ENCODE measurements at regions not wholly inside any gene's neighbourhood (a gene's known extent, or its start where the extent isn't known, plus 50 kb on each side); places are given as distances from the start of the nearest gene placed in this dataset.
A peak's percentile ranks its signal among the peaks of the same experiment; 100 is the strongest.

DNA sequence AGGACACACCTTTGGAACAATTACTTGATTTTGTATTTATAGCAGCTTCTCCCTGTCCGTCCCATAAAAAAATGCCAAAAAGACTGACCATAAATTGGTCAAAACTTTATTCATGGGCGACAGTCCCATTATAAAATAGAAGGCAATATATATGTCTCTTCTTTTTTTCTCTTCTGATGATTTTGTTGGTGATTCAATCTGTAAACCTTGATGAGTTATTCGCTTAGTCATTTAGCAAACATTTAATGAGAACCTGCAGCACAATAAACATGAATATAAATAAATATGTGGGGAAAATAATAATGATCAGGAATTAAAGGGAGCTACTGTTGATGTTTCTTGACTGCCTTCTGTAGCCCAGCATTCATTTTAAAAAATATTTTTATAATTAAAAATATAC, 356.4 kb upstream of the ACTBL2 start:
- TF ChIP-seq ZFX (IDR thresholded peaks at IDR 0.05; ENCODE audit: borderline replicate concordance), result no peak
- TF ChIP-seq, protein P1, sequence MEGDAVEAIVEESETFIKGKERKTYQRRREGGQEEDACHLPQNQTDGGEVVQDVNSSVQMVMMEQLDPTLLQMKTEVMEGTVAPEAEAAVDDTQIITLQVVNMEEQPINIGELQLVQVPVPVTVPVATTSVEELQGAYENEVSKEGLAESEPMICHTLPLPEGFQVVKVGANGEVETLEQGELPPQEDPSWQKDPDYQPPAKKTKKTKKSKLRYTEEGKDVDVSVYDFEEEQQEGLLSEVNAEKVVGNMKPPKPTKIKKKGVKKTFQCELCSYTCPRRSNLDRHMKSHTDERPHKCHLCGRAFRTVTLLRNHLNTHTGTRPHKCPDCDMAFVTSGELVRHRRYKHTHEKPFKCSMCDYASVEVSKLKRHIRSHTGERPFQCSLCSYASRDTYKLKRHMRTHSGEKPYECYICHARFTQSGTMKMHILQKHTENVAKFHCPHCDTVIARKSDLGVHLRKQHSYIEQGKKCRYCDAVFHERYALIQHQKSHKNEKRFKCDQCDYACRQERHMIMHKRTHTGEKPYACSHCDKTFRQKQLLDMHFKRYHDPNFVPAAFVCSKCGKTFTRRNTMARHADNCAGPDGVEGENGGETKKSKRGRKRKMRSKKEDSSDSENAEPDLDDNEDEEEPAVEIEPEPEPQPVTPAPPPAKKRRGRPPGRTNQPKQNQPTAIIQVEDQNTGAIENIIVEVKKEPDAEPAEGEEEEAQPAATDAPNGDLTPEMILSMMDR (IDR thresholded peaks at IDR 0.05), result no peak
- peak overlapping the region; percentile 23; the same call in 1 of the 2 replicates for H3K27ac ChIP-seq

DNA sequence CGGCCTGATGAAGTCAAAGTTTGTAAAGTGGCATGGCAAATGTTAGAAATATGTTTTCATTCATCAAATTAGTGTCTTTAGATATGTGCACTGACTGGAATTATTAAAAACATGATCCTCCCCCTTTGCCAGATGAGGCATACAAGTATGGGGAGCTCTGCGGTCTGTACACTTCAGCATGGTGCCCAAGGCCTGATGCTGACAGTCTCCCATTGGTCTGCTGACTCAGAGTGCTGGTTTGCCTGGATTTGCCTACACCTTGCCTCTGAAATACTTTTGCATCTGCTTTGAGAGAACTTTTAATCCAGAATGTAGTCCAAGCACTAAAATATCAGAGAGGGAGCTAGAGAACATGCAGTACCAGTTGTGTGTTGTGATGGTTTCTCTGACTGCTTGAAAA, 354.3 kb upstream of the ACTBL2 start:
- H3K27ac ChIP-seq, result no peak overlapping the region
- TF ChIP-seq ZFX (IDR thresholded peaks at IDR 0.05; ENCODE audit: borderline replicate concordance), result no peak
- TF ChIP-seq, protein P1 (IDR thresholded peaks at IDR 0.05), result no peak

DNA sequence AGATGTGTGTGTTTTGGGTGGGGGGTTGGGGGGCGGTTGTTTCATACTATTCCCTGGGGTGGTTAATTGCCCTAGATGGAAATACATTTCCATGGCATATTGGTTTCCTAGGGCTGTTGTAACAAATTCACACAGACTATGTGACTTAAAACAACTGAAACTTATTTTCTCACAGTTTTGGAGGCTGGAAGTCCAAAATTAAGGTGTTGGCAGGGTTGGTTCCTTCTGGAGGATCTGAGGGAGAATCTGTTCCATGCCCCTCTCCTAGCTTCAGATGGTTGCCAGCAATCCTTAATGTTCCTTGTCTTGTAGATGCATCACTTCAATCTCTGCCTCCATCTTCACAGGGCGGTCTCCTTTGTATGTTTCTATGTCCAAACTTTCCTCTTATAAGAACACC, 353.7 kb upstream of the ACTBL2 start:
- no peak overlapping the region for H3K27ac ChIP-seq
- TF ChIP-seq, protein P1 (IDR thresholded peaks at IDR 0.05), result no peak
- TF ChIP-seq ZFX (IDR thresholded peaks at IDR 0.05; ENCODE audit: borderline replicate concordance), result no peak

DNA sequence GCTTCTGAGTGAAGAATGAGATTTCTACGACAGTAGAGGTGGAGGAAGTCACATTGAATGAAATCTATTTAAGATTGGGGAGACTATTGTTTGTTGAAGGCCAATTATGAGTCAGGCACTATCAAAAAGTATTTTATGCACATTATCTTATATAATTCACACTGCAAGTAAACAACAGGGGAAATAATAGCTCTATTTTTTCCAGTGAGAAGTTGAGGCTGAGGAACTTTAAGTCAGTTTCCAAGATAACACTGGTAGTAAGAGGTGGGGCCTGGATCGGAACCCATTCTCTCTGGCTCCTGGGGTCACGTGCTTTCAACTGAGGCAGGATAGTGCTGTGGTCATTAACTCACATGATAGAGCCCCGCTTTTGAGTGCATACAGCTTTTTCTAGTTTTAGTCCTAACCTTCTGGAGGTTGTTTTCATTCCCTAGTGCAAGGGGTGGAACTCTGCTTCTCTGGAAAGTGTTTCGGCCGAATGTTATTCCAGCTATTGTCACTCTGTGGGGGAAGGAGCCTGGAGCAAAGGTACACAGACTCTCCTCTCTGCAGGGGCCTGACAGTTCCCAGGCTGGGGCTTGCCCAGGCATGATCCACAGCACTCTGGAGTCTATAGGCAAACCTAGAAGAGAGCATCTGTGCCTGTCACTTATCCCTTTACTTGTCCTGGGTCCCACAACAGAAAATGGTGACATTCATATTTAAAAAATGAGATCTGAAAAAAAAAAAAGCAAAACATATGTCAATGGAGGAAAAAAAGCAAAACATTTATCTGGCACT, 352.4 kb upstream of the ACTBL2 start:
- H3K27ac ChIP-seq, result peak overlapping the region; percentile 18; the same call in 1 of the 2 replicates
- TF ChIP-seq, protein P1 (IDR thresholded peaks at IDR 0.05), result no peak
- no peak for TF ChIP-seq ZFX (IDR thresholded peaks at IDR 0.05; ENCODE audit: borderline replicate concordance)

DNA sequence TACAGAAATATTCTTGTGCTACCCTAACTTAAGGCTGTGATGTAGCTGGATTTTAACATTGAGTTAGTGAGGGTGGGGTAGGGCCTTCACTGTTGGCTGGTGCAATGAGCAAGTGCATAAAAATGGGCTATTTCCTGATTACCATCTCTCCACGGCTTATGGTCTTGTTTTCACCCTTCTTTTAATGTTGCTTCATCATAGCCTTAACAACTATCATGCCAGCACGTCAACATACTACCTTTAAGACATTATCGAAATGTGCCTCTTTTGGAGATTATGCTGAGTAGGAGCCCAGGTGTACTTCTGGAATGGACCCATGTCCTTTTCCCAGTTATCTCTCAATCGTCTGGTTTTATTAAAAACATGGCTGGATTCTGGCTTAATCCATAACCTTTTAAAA, 350.9 kb upstream of the ACTBL2 start:
- H3K27ac ChIP-seq, result no peak overlapping the region
- TF ChIP-seq, protein P1 (IDR thresholded peaks at IDR 0.05), result no peak
- TF ChIP-seq ZFX (IDR thresholded peaks at IDR 0.05; ENCODE audit: borderline replicate concordance), result no peak

DNA sequence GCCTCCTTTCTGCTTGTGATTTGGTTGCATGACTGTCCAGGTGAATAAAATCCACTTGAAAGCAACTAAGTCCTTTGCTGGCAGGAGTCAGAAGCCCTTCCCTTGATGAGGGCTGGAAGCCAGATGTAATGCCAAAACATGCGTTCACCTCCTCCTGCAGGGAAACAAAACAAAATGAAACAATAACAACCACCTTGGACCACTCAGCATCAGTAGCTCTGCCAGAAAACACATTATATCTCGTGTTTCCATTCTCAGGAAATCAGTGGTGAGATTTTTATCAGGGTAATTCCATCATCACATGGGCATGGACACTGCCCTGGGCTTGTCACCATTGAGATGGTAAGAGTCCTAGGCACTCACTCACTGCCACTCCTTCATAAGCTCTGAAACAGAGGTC, 350.3 kb upstream of the ACTBL2 start:
- TF ChIP-seq ZFX (IDR thresholded peaks at IDR 0.05; ENCODE audit: borderline replicate concordance), result no peak
- TF ChIP-seq, protein P1 (IDR thresholded peaks at IDR 0.05), result no peak
- H3K27ac ChIP-seq, result no peak overlapping the region

DNA sequence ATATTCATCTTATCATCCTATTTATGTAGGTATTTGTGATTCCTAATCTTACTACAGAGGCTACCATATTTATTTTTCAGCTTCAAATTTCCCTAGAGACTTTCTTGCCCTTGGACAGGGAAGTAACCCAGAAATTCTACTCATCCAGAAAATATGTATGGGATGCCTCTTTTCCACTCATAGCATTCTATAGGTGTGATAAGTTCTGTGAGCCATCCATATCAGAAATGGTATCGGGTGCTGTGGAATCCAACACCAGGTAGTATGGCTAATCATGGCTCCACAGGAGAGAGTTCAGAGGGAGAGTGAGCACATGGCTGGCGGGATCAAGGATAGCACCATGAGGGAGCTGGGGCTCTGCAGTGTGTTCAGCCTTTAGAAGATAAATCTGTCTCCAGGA, 349.3 kb upstream of the ACTBL2 start:
- no peak overlapping the region for H3K27ac ChIP-seq
- no peak for TF ChIP-seq ZFX (IDR thresholded peaks at IDR 0.05; ENCODE audit: borderline replicate concordance)
- TF ChIP-seq, protein P1 (IDR thresholded peaks at IDR 0.05), result no peak

Measured in 22Rv1 (cell line).